IMR-90 (cell line): ENCODE measurements at regions not wholly inside any gene's neighbourhood (a gene's known extent, or its start where the extent isn't known, plus 50 kb on each side); places are given as distances from the start of the nearest gene placed in this dataset.

Experiments
- ATAC-seq: fragments of 200-7000 bp; cut with Tn5 transposase; 2 replicates; pipeline ENCODE4 v1.9.1; 2020; ENCODE audit warnings: low read depth, mild to moderate bottlenecking, moderate library complexity
- BruUV-seq: library from RNA; stranded (reverse); fragments of 400-500 nt; replicated peaks from 2 replicates; lab custom pipeline; 2021; lab: Mats Ljungman, UMichigan
- CTCF ChIA-PET: fragments of 300-600 bp; formaldehyde crosslinking; extraction: SDS; loops from one replicate; lab custom pipeline; 2021; ENCODE audit warnings: antibody characterized with exemption; lab: Yijun Ruan, JAX
- POLR2A ChIA-PET: fragments of 300-600 bp; sonication (Branson Sonifier 250); formaldehyde crosslinking; loops from one replicate; lab custom pipeline; 2022; ENCODE audit warnings: antibody characterized with exemption; ENCODE audit not compliant: unreplicated experiment; lab: Charles Lee
- DNase-seq: peaks from one replicate; pipeline ENCODE4 v3.0.0; 2013
- H2AFZ ChIP-seq: replicated peaks from 2 replicates; pipeline ENCODE3; 2013; ENCODE audit warnings: low read length, mild to moderate bottlenecking; ENCODE audit not compliant: poor library complexity
- H2AK5ac ChIP-seq: 2 replicates; pipeline ENCODE4 v1.6.1; 2013; ENCODE audit warnings: low read depth, low read length, inconsistent platforms
- H2AK9ac ChIP-seq: replicated peaks from 2 replicates; pipeline ENCODE3; 2013; ENCODE audit warnings: mild to moderate bottlenecking, low read depth, low read length, moderate library complexity; ENCODE audit not compliant: poor library complexity
- H2BK120ac ChIP-seq: 2 replicates; pipeline ENCODE4 v1.6.1; 2013; ENCODE audit warnings: low read depth, low read length, inconsistent platforms
- H2BK15ac ChIP-seq: 3 replicates; pipeline ENCODE4 v1.6.1; 2013; ENCODE audit warnings: low read depth, low read length, inconsistent platforms
- H2BK20ac ChIP-seq: 2 replicates; pipeline ENCODE4 v1.6.1; 2013; ENCODE audit warnings: low read depth, mild to moderate bottlenecking, inconsistent platforms, low read length, moderate library complexity
- H2BK5ac ChIP-seq: 2 replicates; pipeline ENCODE4 v1.6.1; 2013; ENCODE audit warnings: mild to moderate bottlenecking, low read depth, low read length, inconsistent platforms; ENCODE audit not compliant: poor library complexity, severe bottlenecking
- H3K14ac ChIP-seq: replicated peaks from 2 replicates; pipeline ENCODE4 v1.6.1; 2013; ENCODE audit warnings: low read depth, low read length, inconsistent platforms
- H3K18ac ChIP-seq: 2 replicates; pipeline ENCODE4 v1.6.1; 2013; ENCODE audit warnings: low read depth, low read length, control low read depth
- H3K23ac ChIP-seq: 2 replicates; pipeline ENCODE4 v1.6.1; 2013; ENCODE audit warnings: low read depth, low read length, inconsistent platforms
- H3K27ac ChIP-seq: 2 replicates; pipeline ENCODE4 v1.5.1; 2013; ENCODE audit warnings: mild to moderate bottlenecking, control low read depth, low read length; ENCODE audit not compliant: insufficient read depth
- H3K27me3 ChIP-seq: 2 replicates; pipeline ENCODE4 v1.6.1; 2013; ENCODE audit warnings: low read length; ENCODE audit not compliant: control insufficient read depth, insufficient read depth
- H3K36me3 ChIP-seq: 2 replicates; pipeline ENCODE4 v1.6.1; 2013; ENCODE audit warnings: low read length, mixed read lengths; ENCODE audit not compliant: control insufficient read depth, insufficient read depth
- H3K4ac ChIP-seq: 2 replicates; pipeline ENCODE4 v1.6.1; 2013; ENCODE audit warnings: low read depth, low read length, inconsistent platforms
- H3K4me1 ChIP-seq: 2 replicates; pipeline ENCODE4 v1.6.1; 2013; ENCODE audit warnings: low read length, mixed read lengths; ENCODE audit not compliant: control insufficient read depth, insufficient read depth
- H3K4me2 ChIP-seq: 2 replicates; pipeline ENCODE4 v1.6.1; 2013; ENCODE audit warnings: low read depth, mild to moderate bottlenecking, control low read depth, low read length, moderate library complexity
- H3K4me3 ChIP-seq: 2 replicates; pipeline ENCODE4 v1.5.1; 2013; ENCODE audit warnings: low read depth, mild to moderate bottlenecking, control low read depth, low read length, moderate library complexity; ENCODE audit not compliant: insufficient read depth
- H3K56ac ChIP-seq: 2 replicates; pipeline ENCODE4 v1.6.1; 2013; ENCODE audit warnings: low read length, inconsistent platforms; ENCODE audit not compliant: insufficient read depth; ENCODE audit errors: extremely low read depth
- H3K79me1 ChIP-seq, 2 experiments: 2 replicates each; pipeline ENCODE4 v1.6.1; 2013; ENCODE audit warnings: low read length in 2 of 2, inconsistent platforms in 1 of 2, low read depth in 1 of 2
- H3K9ac ChIP-seq: 2 replicates; pipeline ENCODE4 v1.6.1; 2013; ENCODE audit warnings: low read depth, low read length, control low read depth
- H3K9me1 ChIP-seq: 2 replicates; pipeline ENCODE4 v1.6.1; 2013; ENCODE audit warnings: low read length, inconsistent platforms; ENCODE audit not compliant: insufficient read depth
- H3K9me3 ChIP-seq: 2 replicates; pipeline ENCODE4 v1.6.1; 2013; ENCODE audit warnings: low read length; ENCODE audit not compliant: control insufficient read depth, insufficient read depth
- H4K20me1 ChIP-seq: 2 replicates; pipeline ENCODE4 v1.6.1; 2013; ENCODE audit warnings: low read length, inconsistent platforms; ENCODE audit not compliant: insufficient read depth
- H4K5ac ChIP-seq: 2 replicates; pipeline ENCODE4 v1.6.1; 2013; ENCODE audit warnings: mild to moderate bottlenecking, low read depth, low read length, control low read depth
- H4K8ac ChIP-seq, 2 experiments: 2 replicates each; pipeline ENCODE4 v1.6.1; 2013; ENCODE audit warnings: low read depth in 2 of 2, low read length in 2 of 2, control low read depth in 1 of 2, inconsistent platforms in 1 of 2
- H4K91ac ChIP-seq: 2 replicates; pipeline ENCODE4 v1.6.1; 2013; ENCODE audit warnings: low read depth, low read length, inconsistent platforms; ENCODE audit not compliant: insufficient read depth
- BHLHE40 ChIP-seq: fragments of 150-350 bp; IDR thresholded peaks from 2 replicates; pipeline ENCODE4 v1.6.1; 2016; ENCODE audit warnings: mild to moderate bottlenecking, low read depth, low read length
- CEBPB ChIP-seq: IDR thresholded peaks from 2 replicates; pipeline ENCODE4 v1.6.1; 2012; ENCODE audit warnings: low read depth, low read length, improper control_type of control experiment
- CHD1 ChIP-seq: IDR thresholded peaks from 2 replicates; pipeline ENCODE4 v1.6.1; 2012; ENCODE audit warnings: low read depth, low read length, improper control_type of control experiment
- CTCF ChIP-seq: conservative IDR thresholded peaks from 2 replicates; pipeline ENCODE4 v1.5.1; 2012; ENCODE audit warnings: mild to moderate bottlenecking, low read depth, low read length, improper control_type of control experiment
- ELK1 ChIP-seq: fragments of 150-350 bp; IDR thresholded peaks from 2 replicates; pipeline ENCODE4 v1.6.1; 2016; ENCODE audit warnings: low read depth, mild to moderate bottlenecking, low read length, moderate library complexity, borderline replicate concordance
- FOS ChIP-seq: fragments of 150-350 bp; IDR thresholded peaks from 2 replicates; pipeline ENCODE4 v1.6.1; 2016; ENCODE audit warnings: low read depth, low read length
- MAFK ChIP-seq: IDR thresholded peaks from 2 replicates; pipeline ENCODE4 v1.6.1; 2012; ENCODE audit warnings: low read depth, low read length, improper control_type of control experiment
- MAZ ChIP-seq: IDR thresholded peaks from 2 replicates; pipeline ENCODE4 v1.6.1; 2012; ENCODE audit warnings: low read depth, mild to moderate bottlenecking, low read length, improper control_type of control experiment, moderate library complexity, borderline replicate concordance
- MXI1 ChIP-seq: IDR thresholded peaks from 2 replicates; pipeline ENCODE4 v1.6.1; 2012; ENCODE audit warnings: low read depth, mild to moderate bottlenecking, low read length, moderate library complexity, borderline replicate concordance
- NFE2L2 ChIP-seq: fragments of 150-350 bp; IDR thresholded peaks from 2 replicates; pipeline ENCODE4 v1.6.1; 2016; ENCODE audit warnings: low read depth, mild to moderate bottlenecking, low read length
- POLR2A ChIP-seq: IDR thresholded peaks from 2 replicates; pipeline ENCODE4 v1.6.1; 2012; ENCODE audit warnings: mild to moderate bottlenecking, low read depth, low read length
- RCOR1 ChIP-seq: IDR thresholded peaks from 2 replicates; pipeline ENCODE4 v1.6.1; 2012; ENCODE audit warnings: mild to moderate bottlenecking, low read length, improper control_type of control experiment; ENCODE audit not compliant: insufficient replicate concordance
- RFX5 ChIP-seq: IDR thresholded peaks from 2 replicates; pipeline ENCODE4 v1.8.0; 2012; ENCODE audit warnings: low read depth, mild to moderate bottlenecking, low read length, moderate library complexity
- SMC3 ChIP-seq: fragments of 150-350 bp; IDR thresholded peaks from 2 replicates; pipeline ENCODE4 v1.6.1; 2016; ENCODE audit warnings: low read depth, mild to moderate bottlenecking, antibody characterized with exemption, low read length, moderate library complexity
- USF2 ChIP-seq: fragments of 150-350 bp; IDR thresholded peaks from 2 replicates; pipeline ENCODE4 v1.6.1; 2017; ENCODE audit warnings: mild to moderate bottlenecking, antibody characterized with exemption, low read length, low read depth
- WGBS, 2 experiments: methylation state at CpG; one replicate each; pipeline versions ENCODE4 v1.1.5 to v1.1.7; 2013; ENCODE audit warnings: missing lambda C conversion rate in 2 of 2; ENCODE audit not compliant: insufficient read length in 1 of 2; ENCODE audit errors: extremely low coverage in 2 of 2; 5-methylcytosine and 5-hydroxymethylcytosine counted together
- dilution Hi-C: fragments of 300-500 bp; cut with HindIII; formaldehyde crosslinking; loops from one replicate; pipeline ENCODE4 v1.14.3; 2018; ENCODE audit warnings: low sequenced_read_pairs; ENCODE audit not compliant: unreplicated experiment
- in situ Hi-C: fragments of 300-500 bp; cut with MboI; formaldehyde crosslinking; loops from 3 replicates; pipeline ENCODE4 v1.14.3; 2019; ENCODE audit warnings: low sequenced_read_pairs, inconsistent platforms, mixed read lengths
- intact Hi-C: fragments of 100-400 bp; cut with micrococcal nuclease; formaldehyde crosslinking; loops from 2 replicates; pipeline ENCODE4 v1.10.0; 2022

- no peak overlapping the region for H2AK9ac ChIP-seq
- no peaks in the 10 kb centered on the region for H4K20me1 ChIP-seq
- no peak overlapping the region; the same call in 1 of the 2 replicates for H3K18ac ChIP-seq
- H2BK15ac ChIP-seq: peak overlapping the region; percentile 86; the same call in 1 of the 3 replicates
- H3K4me2 ChIP-seq: no peak overlapping the region
- H2BK5ac ChIP-seq: no peak overlapping the region
- H3K9ac ChIP-seq: no peak overlapping the region
- H3K27me3 ChIP-seq: no peaks in the 10 kb centered on the region
- H3K4ac ChIP-seq: peak overlapping the region; percentile 64; the same call in 1 of the 2 replicates
- no peak overlapping the region for H2BK20ac ChIP-seq
- CTCF ChIA-PET: no interaction called here
- peak overlapping the region; percentile 52; the same call in 1 of the 2 replicates for H2BK120ac ChIP-seq
- H3K4me3 ChIP-seq: no peak overlapping the region
- peak overlapping the region; percentile 73 for H3K14ac ChIP-seq
- H3K9me3 ChIP-seq: peaks cover 14% of the 10 kb centered on the region
- peaks cover 1% of the 10 kb centered on the region; the same call in 1 of the 2 replicates for H3K4me1 ChIP-seq
- DNase-seq: no peak
- no peak overlapping the region for H3K56ac ChIP-seq
- no peak overlapping the region for H4K8ac ChIP-seq
- peak overlapping the region; percentile 72 for H2AFZ ChIP-seq
- no peak for TF ChIP-seq BHLHE40
- TF ChIP-seq MAZ: no peak
- no peak for TF ChIP-seq POLR2A
- no peak for TF ChIP-seq CHD1
- no peak for TF ChIP-seq ELK1
- no peak for TF ChIP-seq CEBPB
- no peak for TF ChIP-seq FOS
- no peak for TF ChIP-seq SMC3
- no peak for TF ChIP-seq MXI1
- TF ChIP-seq RFX5: no peak
- TF ChIP-seq USF2: no peak
- TF ChIP-seq CTCF: no peak
- no peak for TF ChIP-seq MAFK
- TF ChIP-seq NFE2L2: no peak
- no peak for TF ChIP-seq RCOR1
- no peak overlapping the region for H3K23ac ChIP-seq
- POLR2A ChIA-PET: no interaction called here
- no peak for ATAC-seq
- intact Hi-C loops: no loop called here
- H4K5ac ChIP-seq: no peak overlapping the region
- H3K36me3 ChIP-seq: no peaks in the 10 kb centered on the region
- no peak overlapping the region; the same call in 1 of the 2 replicates for H4K91ac ChIP-seq
- dilution Hi-C loops: no loop called here
- H3K79me1 ChIP-seq: no peaks in the 10 kb centered on the region
- 80% methylated on average over 1 of the region's 9 CpGs; no CpG with 5 or more reads in 1 of the 2 experiments for WGBS, 2 experiments
- in situ Hi-C loops: no loop called here
- H2AK5ac ChIP-seq: peak overlapping the region; percentile 77; the same call in 1 of the 2 replicates
- no peaks in the 10 kb centered on the region; the same call in 1 of the 2 replicates for H3K9me1 ChIP-seq
- no TSS peak for BruUV-seq
- H3K27ac ChIP-seq: no peak overlapping the region
These were observed 379.4 kb upstream of the RUNX1 start for GRCh38 chr21:35428489-35428888.
